Panc1 (cell line): ENCODE measurements at regions not wholly inside any gene's neighbourhood (a gene's known extent, or its start where the extent isn't known, plus 50 kb on each side); places are given as distances from the start of the nearest gene placed in this dataset.

Experiments used
- CTCF ChIP-seq: fragments of 450-650 bp; IDR thresholded peaks from 2 replicates; pipeline ENCODE4 v1.5.1; 2017; ENCODE audit warnings: mild to moderate bottlenecking
- POLR2AphosphoS5 ChIP-seq: IDR thresholded peaks from 2 replicates; pipeline ENCODE4 v1.6.1; 2012; ENCODE audit warnings: mild to moderate bottlenecking, low read depth, low read length, moderate library complexity

- TF ChIP-seq POLR2AphosphoS5 (no peak), CTCF (no peak)
Measured at GRCh38 chr9:129511285-129511900, 109.5 kb downstream of the C9orf50 start.
